HL-60 (cell line): ENCODE measurements at regions not wholly inside any gene's neighbourhood (a gene's known extent, or its start where the extent isn't known, plus 50 kb on each side); places are given as distances from the start of the nearest gene placed in this dataset.
"Not testable (repeated sequence)": the region's sequence is repeated elsewhere in the genome, so short reads cannot be mapped to it uniquely, and the experiment has no call there.

ENCODE experiments used
- DNase-seq, 2 experiments: peaks; one replicate each; pipeline ENCODE4 v3.0.0-alpha.2; 2010 to 2020; ENCODE audit warnings: low read depth in 1 of 2, low spot score in 1 of 2
- H3K27ac ChIP-seq: fragments of 250-450 bp; sonication (Bioruptor Pico); replicated peaks from 2 replicates; pipeline ENCODE4 v1.5.1; 2020; ENCODE audit warnings: mild to moderate bottlenecking, moderate library complexity
- H3K27me3 ChIP-seq: fragments of 250-450 bp; sonication (Bioruptor Pico); 2 replicates; pipeline ENCODE4 v1.5.1; 2021; ENCODE audit warnings: mild to moderate bottlenecking, moderate library complexity; ENCODE audit not compliant: insufficient read depth, poor library complexity, severe bottlenecking
- H3K4me3 ChIP-seq: replicated peaks from 2 replicates; pipeline ENCODE4 v1.5.1; 2011; ENCODE audit warnings: mild to moderate bottlenecking, control low read depth, low read length; ENCODE audit not compliant: insufficient read depth

DNA sequence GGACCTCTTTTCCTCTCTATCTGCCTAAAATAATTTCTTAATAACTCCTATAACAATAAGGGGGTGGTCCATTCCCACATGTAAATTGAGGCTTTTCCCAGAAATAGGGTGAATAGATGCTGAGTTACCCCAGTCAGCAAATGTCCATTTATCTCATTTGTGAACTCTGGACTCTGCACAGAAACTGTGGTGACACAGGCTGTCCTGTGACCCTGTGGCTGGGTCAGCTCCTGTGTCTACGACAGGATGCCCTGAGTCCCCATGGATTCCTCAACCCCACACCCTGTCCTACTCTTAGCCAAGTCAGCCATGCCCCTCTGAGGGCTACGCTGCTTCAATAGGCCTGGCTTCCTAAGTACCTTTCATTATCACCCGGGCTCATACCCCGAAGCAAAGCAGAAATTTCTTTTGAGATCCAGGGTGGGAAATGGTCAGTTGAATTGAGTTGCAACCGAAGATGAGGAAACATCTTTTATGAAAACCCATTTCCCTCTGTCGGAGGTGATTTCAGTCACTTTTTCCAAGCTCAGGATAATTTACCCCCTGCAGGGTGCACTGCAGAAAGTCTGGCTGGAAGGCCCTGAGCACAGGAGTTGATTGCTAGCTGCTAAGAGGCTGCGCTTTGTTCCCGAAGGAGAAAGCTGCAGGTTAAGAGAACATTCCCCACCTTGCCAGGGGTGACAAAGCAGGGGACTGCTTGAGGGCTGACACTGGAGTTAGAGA, 89.5 kb upstream of the PRSS12 start:
- H3K4me3 ChIP-seq, H3K27ac ChIP-seq, H3K27me3 ChIP-seq, DNase-seq: not testable (repeated sequence)

DNA sequence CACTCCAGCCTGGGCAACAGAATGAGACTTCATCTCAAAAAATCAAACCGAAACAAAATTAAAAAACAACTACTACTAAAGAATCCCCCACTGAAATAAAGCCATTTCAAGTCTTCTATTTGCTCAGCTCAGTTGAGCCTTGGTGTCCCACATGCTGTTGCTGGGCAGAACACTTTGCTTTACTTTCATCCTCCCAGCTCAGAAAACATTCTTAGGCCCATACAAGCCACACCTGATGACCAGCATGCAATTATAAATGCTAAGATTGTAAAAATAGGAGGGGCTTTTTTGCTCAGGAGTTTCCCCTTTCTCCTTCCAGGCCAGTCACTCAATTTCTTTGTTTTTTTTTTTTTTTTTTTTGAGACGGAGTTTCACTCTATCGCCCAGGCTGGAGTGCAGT, 94.6 kb upstream of the PRSS12 start:
- H3K27me3 ChIP-seq, DNase-seq, H3K27ac ChIP-seq, H3K4me3 ChIP-seq: not testable (repeated sequence)

DNA sequence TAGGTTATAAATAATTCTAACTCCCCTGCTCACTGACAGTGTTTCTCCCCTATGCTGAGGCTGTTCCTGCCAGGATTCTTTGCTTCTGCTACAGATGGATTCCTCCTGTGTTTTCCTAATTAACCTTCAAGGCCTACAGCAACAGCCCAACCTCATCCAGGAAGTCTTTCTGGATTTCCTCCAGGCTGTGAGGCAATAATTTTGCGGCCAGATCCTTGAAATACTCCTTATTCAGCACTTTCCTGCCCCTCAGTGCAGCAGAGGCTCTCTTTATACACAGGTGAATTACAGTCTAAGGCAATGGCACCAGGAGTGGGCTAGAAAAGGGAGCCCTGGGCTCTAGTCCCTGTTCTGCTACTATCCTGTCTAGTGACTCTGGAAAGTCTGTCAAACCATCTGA, 102.1 kb upstream of the PRSS12 start:
- H3K4me3 ChIP-seq, H3K27ac ChIP-seq, H3K27me3 ChIP-seq, DNase-seq: not testable (repeated sequence)

DNA sequence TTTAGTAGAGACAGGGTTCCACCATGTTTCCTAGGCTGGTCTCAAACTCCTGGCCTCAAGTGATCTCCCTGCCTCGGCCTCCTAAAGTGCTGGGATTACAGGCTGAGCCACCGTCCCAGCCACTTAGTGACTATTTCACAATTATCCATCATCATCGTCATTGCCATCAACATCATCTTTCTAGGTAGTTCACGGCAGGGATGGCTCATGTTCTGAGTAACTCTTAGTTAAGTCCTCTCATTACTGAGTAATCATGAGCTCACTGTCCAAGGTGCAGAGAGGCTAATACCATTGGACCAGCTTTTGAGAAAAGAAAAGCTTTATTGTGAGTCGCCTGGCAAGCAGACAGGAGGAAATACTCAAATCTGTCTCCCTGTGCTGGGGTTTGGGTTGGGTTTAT, 108.6 kb upstream of the PRSS12 start:
- DNase-seq, H3K27ac ChIP-seq, H3K27me3 ChIP-seq, H3K4me3 ChIP-seq: not testable (repeated sequence)

DNA sequence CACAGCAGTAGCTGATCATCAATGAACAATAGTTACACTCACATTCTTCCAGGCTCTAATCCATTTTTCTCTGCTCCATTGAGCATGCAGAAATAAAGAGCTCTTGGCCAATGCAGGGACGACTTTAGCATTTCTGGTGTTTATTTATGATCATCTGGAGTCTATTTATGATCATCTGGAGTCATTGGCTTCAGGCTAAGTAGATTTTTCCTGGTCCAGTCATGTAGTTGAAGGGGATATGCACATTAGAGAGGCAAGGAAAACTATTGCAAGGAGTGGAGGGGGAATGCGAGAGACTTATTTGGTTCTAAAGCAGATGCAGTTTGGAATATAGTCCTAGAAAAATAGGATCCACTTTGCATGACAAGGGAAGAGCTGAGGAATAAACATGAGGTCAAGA, 113.0 kb upstream of the PRSS12 start:
- not testable (repeated sequence) for DNase-seq, H3K27me3 ChIP-seq, H3K4me3 ChIP-seq, H3K27ac ChIP-seq

DNA sequence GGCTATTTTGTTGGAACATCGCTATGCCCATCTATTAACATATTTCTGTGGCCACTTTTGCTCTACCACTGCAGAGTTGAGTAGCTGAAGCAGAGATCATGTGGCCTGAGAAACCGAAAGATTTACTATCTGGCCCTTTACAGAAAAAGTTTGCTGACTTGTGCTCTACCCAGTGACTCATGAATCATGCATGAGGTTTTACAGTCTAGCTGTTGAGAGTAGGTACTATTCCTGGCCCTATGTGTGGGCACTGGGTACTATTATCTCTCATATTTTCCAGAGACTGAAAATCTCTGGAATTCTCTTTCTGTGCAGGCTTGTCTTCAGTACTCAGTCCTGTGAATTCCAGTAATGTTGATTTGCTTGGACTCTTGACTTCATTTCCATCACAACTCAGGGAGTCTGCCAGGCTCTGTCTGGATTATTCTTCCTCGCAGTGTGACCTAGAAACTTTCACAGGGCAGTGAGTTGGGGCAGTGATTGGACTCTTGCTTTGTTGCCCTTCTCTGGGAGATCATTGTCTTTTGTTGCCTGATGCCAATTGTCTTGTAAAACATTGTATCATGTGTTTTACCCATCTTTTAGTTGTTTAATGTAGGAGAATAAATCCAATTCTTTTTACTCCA, 121.3 kb upstream of the PRSS12 start:
- H3K27me3 ChIP-seq, DNase-seq, H3K4me3 ChIP-seq, H3K27ac ChIP-seq: not testable (repeated sequence)

DNA sequence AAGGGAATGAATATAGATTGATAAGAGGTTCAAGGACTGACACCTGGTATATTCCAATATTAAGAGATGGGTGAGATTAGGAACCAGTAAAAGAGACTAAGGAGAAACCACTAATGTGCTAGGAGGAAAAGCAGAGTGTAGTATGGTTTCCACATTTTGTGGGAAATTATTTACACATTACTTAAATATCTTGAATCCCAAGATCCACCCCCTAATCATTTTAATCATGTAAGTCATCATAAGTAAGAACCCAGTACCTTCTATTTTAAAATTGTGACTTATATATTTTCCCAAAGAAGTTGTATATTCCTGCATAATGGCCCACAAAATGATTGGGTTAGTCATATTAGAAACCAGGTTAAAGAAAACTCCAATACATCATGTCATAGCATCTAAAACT, 122.0 kb upstream of the PRSS12 start:
- H3K4me3 ChIP-seq, DNase-seq, H3K27ac ChIP-seq, H3K27me3 ChIP-seq: not testable (repeated sequence)

DNA sequence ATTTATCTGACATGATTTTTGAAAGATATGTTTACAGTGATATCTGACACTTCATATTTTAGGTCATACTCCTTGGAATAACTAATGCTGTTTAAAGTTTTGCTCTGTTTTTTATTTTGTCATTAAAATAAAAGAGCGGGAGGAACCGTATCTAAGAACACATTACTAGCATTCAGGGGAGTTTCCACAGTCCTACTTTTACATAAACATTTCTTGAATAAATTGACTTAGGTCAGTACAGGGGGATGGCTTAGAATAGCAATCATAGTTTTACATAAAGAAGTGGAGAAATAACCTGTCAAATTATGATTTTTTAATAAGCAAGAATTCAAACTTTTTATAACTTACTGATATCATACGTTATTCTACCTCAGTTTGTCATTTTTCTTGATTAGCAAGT, 123.1 kb upstream of the PRSS12 start:
- DNase-seq, H3K27me3 ChIP-seq, H3K27ac ChIP-seq, H3K4me3 ChIP-seq: not testable (repeated sequence)

DNA sequence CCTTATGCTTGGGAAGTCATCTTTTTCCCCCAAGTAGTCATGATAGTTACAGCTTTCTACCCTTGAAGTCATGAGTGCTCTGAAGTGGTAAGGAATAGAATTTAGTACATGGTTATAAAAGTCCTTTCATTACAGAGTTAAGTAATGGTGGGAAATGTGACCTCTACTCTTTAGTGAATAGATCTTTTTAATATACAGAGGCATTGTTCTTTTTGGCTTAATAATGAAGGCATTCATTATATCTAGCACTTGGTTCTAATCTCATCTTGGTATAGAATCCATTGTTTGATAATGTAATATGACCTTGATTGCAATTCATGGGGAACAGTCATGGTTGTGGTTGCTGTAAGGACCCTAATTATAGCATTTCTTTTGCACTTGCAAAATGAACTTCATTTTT, 125.0 kb upstream of the PRSS12 start:
- DNase-seq, H3K27me3 ChIP-seq, H3K4me3 ChIP-seq, H3K27ac ChIP-seq: not testable (repeated sequence)

DNA sequence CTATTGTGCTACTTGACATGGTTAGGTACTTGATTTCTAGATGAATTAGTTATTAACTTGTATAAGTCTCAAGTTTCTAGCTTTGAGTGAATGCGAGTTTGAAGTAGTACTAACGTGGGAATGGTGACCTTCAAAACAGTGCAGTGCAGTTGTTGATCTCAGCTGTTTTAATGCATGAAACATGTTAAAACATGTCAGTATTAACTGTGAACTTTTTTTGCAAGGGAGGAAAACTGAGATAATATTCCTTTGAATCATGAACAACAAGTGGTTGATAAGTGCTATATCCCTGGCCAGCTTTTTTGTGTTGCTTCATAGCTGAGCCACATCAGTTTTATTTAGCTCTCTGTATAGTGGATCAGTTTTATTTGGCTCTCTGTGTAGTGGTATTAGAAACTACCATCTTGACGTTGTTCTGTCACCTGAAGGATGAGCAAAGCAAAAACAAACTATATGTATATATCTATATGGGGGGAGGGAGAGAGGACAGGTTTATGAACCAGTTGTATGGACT, 133.1 kb upstream of the PRSS12 start:
- not testable (repeated sequence) for H3K27me3 ChIP-seq, DNase-seq, H3K27ac ChIP-seq, H3K4me3 ChIP-seq

DNA sequence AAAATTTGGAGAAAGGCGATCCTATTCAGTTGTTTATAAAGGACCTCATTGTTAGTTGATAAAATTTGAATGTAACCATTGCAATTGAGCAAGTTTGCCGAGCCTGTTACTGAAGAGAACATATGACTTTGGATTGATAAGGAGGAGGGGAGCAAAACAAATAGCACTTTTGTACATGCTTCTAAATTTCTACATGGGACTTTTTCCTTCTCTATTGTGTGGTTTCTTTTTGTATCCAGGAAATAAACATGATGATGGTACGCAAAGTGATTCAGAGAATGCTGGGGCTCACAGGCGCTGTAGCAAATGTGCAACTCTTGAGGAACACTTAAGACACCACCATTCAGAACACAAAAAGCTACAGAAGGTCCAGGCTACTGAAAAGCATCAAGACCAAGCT, 140.2 kb upstream of the PRSS12 start:
- not testable (repeated sequence) for H3K27ac ChIP-seq, H3K27me3 ChIP-seq, H3K4me3 ChIP-seq, DNase-seq

DNA sequence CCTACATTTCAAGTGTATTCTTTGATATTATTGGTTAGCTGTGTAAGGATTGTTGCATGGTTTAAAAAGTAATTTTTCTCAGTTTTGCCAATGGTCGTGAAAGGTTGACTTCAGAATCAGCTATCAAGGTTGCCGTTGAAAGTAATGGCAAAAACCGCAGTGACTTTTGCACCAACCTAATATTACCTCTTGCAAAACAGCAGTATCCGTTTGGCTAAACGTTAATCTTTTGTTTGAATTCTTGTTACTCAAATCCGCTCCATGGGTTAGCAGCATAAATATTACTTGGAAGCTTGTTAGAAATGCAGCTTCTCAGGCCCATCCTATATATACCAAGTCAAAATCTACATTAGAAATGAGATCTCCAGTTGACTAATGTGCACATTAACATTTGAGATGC, 141.6 kb upstream of the PRSS12 start:
- not testable (repeated sequence) for H3K4me3 ChIP-seq, H3K27me3 ChIP-seq, H3K27ac ChIP-seq, DNase-seq

DNA sequence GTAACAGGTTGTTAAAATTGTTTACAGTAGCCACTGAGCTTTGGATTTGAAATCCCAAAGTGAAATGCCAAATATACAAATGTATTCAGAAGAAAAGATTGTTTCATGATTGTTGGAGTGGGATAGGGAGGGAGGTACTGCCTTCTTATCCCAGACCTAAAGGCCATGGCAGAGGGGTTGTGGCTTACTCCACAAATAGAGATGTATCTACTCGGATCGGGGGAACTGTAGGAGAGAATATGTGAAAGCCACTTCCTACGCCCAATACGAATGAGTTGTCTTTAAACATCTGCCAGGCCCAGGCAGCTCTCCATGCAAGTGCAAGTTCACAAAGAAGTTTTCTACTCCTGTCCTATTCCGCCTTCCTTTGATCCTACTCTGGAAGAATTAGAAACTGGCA, 150.2 kb upstream of the PRSS12 start:
- DNase-seq, H3K27me3 ChIP-seq, H3K27ac ChIP-seq, H3K4me3 ChIP-seq: not testable (repeated sequence)

DNA sequence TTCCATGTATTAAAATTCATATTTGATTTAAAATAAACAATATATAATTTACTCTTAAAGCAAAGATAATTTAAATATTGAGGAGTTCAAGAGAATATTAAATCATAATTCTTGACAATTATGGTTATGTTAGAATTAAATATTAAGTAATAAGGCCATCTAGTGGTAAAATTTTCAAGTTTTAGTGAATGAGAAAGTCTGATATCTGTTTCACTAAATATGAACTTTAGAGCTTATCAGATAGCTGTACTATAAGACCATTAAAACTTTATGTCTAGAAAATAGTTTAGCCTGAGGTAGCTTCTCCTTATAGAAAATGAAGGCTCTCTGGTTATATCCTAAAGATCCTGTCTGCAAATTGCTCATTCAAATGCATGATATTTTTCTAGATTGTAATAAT, 152.1 kb upstream of the PRSS12 start:
- H3K27me3 ChIP-seq, H3K4me3 ChIP-seq, H3K27ac ChIP-seq, DNase-seq: not testable (repeated sequence)

DNA sequence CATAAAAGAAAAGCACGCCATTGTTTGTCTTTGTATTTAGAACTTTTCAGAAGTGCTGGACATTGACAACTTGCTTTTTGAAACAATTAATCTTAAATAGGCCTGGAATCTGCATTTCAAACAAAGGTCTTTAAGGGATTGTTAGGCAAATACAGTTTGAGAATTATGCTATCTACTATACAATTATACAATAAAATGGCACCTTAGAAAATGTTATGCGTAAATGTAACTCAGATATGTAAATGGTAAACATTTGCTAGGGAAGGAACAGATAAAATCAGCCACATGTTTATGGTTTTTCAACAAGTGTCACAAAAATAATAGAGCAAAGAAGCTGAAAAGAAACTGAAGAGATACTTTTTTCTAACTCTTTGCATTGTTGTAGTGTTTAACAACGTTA, 152.7 kb upstream of the PRSS12 start:
- H3K4me3 ChIP-seq, DNase-seq, H3K27me3 ChIP-seq, H3K27ac ChIP-seq: not testable (repeated sequence)
